ENCODE measurements at regions not wholly inside any gene's neighbourhood (a gene's known extent, or its start where the extent isn't known, plus 50 kb on each side); places are given as distances from the start of the nearest gene placed in this dataset.
"Not testable (repeated sequence)": the region's sequence is repeated elsewhere in the genome, so short reads cannot be mapped to it uniquely, and the experiment has no call there.

GRCh38 chr6:85355816-85356215 lies 94.1 kb upstream of the NT5E start:
- DNase-seq: no peak

- peak; percentile 76 for DNase-seq
Measured at GRCh38 chr6:85354761-85355618, 94.9 kb upstream of the NT5E start.

GRCh38 chr6:85353012-85353411 lies 96.9 kb upstream of the NT5E start:
- DNase-seq: no peak

- DNase-seq: no peak
Measured at GRCh38 chr6:85348643-85349042, 101.2 kb upstream of the NT5E start.

- no peak for DNase-seq
Measured at GRCh38 chr6:85347812-85348211, 102.1 kb upstream of the NT5E start.

- DNase-seq: no peak
Measured at GRCh38 chr6:85346196-85346595, 103.7 kb upstream of the NT5E start.

GRCh38 chr6:85344996-85345395 lies 104.9 kb upstream of the NT5E start:
- DNase-seq: no peak

- DNase-seq: no peak
Measured at GRCh38 chr6:85343428-85343827, 106.5 kb upstream of the NT5E start.

GRCh38 chr6:85329196-85329595 lies 120.7 kb upstream of the NT5E start:
- DNase-seq: peak; percentile 57

GRCh38 chr6:85325811-85326210 lies 124.1 kb upstream of the NT5E start:
- not testable (repeated sequence) for DNase-seq

- DNase-seq: peak; percentile 72
Measured at GRCh38 chr6:85323435-85324040, 126.3 kb upstream of the NT5E start.

GRCh38 chr6:85322446-85323105 lies 127.3 kb upstream of the NT5E start:
- DNase-seq: no peak

- peak; percentile 77 for DNase-seq
Measured at GRCh38 chr6:85321906-85322305, 128.0 kb upstream of the NT5E start.

GRCh38 chr6:85314586-85314985 lies 135.3 kb upstream of the NT5E start:
- DNase-seq: no peak

GRCh38 chr6:85300581-85300980 lies 149.3 kb upstream of the NT5E start:
- no peak for DNase-seq

- no peak for DNase-seq
Measured at GRCh38 chr6:85298553-85298952, 151.3 kb upstream of the NT5E start.

GRCh38 chr6:85291326-85291725 lies 158.6 kb upstream of the NT5E start:
- no peak for DNase-seq

GRCh38 chr6:85287654-85288053 lies 162.2 kb upstream of the NT5E start:
- DNase-seq: no peak

GRCh38 chr6:85287158-85287557 lies 162.7 kb upstream of the NT5E start:
- DNase-seq: no peak

GRCh38 chr6:85286507-85286906 lies 163.4 kb upstream of the NT5E start:
- DNase-seq: not testable (repeated sequence)

- DNase-seq: no peak
Measured at GRCh38 chr6:85285934-85286333, 163.9 kb upstream of the NT5E start.

- no peak for DNase-seq
Measured at GRCh38 chr6:85285114-85285513, 164.8 kb upstream of the NT5E start.

GRCh38 chr6:85283436-85283835 lies 166.4 kb upstream of the NT5E start:
- DNase-seq: no peak

- no peak for DNase-seq
Measured at GRCh38 chr6:85278466-85279035, 171.3 kb upstream of the NT5E start.
